ENCODE measurements at regions not wholly inside any gene's neighbourhood (a gene's known extent, or its start where the extent isn't known, plus 50 kb on each side); places are given as distances from the start of the nearest gene placed in this dataset.
A peak's percentile ranks its signal among the peaks of the same experiment; 100 is the strongest.

DNA sequence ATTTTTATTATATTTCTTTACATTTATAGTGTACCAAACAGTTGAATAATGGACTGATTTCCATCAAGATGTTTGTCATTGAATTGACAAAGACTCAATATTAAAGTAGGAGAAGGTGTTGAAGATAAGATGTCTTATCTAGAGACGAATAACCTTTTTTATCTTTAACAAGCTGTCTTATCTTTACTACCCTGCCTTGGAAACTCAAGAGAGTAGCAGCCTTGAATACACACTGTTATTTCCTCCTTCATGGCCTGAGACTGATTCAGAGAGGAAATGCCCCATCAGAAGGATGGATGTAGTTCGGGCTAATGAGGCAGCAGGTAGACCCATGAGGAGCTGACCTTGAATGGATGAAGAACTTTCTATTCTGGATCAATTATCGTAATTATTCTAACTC is 365.1 kb upstream of the SEMA6D start:
- DNase-seq, result no peak

DNA sequence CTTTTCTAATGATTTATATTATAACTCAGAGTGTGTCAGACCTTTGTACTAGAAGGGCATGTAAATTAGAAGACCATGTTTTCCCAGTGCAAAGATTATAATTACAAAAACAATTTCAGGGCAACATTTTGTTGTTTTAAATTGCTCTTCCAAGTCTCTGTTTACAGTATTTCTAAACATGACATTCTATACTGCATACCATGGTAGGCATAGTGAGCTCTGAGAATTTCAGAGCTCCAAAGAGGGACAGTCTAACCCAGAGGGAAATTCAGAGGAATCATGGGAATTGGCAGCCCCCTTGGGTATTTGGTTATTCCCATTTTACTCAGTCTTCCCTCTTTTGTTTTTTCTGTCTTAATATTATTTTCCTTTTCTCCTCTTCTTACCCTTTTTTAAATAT is 361.5 kb upstream of the SEMA6D start:
- no peak for DNase-seq

DNA sequence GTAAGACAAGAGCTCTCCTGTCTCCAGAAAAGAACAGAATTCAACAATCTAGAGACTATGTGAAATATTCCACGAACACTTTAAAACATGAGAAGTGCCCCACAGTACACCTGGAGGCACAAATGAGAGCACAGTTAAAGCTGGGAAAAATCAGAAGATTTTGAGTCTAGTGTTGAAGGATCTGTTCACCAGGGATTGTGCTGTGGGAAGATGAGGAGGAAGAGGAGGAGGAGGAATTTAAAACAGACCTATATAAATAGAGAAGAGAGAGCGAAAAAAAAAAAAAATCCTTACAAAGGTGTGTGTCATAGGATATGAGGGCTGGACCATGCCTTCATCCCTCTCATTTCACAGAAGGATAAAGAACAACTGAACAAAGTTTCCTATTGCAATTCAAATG is 361.0 kb upstream of the SEMA6D start:
- no peak for DNase-seq

DNA sequence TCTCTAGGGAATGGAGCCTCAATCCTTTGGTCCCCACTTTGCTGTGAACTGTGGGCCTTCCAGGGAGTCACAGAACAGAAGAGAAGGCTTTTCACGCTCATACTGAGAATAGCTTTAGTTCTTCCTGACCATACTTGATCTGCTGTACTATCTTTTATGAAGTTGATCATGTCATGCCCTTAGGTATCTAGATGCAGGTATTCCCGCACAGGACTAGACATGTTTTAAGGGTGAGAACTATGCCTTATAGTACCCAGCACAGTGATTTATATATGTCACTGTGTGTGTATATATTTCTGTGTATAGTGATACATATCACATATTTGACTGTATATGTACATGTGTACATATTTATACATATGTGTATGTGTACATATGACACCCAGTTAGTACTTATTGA is 358.4 kb upstream of the SEMA6D start:
- DNase-seq, result no peak

GRCh38 chr15:47360305-47360704 is 357.0 kb upstream of the SEMA6D start:
- DNase-seq, result no peak

DNA sequence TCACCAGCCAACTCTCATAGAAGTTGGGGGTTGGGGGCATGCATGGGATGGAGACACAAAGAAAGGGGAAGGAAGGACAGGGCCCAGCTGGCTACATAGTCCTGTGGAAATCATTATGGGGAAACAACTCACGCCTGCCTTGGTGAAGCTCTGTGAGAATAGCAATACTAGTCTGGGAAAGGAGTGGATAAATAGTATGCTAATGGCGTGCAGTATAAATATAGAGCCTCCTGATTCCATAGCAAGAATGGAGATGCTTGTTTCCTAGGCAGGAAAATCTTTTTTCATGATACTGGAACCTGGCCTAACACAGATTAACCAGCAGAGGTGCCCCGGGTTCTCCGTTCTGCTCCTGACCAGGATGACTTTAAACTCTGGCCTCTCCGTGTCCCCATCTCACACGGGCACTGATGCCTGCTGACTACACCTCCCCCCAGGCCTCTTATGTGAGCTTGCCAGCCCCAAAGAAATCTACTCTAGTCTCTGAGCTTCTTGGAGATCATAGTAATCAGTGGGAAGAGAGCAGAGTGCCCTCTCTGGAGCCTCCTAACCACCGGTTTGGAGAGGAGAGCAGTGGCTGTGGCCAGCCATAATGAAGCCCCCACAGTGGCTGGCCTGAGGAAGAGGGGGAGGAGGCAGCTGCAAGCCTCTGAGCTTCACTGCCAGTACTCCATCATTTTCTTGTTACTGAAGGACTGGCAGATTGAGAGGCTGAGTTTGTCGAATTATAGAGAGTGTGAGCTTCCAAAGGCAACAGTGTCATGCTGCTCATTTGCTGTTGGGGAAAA is 355.0 kb upstream of the SEMA6D start:
- DNase-seq, result no peak

GRCh38 chr15:47363653-47364052 is 353.7 kb upstream of the SEMA6D start:
- DNase-seq, result no peak

GRCh38 chr15:47364230-47365141 is 352.8 kb upstream of the SEMA6D start:
- DNase-seq, result no peak

- DNase-seq, result no peak
These were observed 350.4 kb upstream of the SEMA6D start for GRCh38 chr15:47366884-47367283.

DNA sequence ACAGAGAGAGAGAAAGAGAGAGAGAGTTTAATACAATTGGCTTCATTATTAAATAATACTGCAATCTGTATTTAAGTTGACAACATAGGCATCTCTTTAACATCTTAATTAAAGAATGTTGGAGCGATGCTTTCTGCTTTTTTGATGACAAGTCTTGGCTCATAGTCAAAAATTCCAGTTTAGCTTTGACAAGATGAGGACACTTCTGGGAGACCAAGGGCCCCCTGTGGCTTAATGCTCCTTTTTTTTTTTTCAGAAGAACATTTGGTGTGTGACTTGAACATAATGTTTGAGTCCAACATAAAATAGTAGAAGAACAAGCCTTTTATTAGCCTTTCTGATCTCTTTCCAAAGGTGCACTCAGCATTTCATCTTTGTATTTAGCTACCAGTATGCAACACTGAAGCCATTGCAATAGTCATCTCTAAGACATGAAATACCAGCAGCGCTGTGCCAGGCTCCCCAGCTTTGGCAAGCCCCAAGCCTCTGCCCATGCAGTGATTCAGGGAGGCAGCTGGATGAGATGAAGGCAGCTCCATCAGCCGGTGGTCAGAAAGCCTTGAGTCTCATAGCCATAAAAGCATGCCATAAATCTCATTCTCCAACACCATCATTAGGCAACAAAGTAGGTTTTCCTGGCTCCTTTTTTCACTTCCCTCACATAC is 349.4 kb upstream of the SEMA6D start:
- peak; percentile 15 for DNase-seq

DNA sequence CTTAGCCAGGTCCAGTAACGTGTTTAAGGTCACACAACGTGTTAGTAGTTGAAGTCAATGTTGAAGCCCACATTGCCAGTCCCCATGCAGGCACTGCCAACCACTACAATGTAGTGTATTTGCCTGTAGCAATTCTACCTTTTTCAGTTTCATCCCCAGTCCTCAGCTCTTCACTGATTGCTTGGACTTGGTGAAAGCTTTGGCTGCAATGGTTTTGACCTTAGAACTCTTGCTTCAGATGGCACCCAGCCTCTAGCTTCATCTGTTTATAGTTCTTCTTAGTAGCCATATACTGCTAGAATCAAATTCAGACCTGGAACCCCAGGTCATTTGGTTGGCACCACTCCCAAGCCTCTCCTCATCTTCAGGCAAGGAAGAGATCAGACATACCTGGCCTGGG is 345.4 kb upstream of the SEMA6D start:
- DNase-seq, result no peak

DNA sequence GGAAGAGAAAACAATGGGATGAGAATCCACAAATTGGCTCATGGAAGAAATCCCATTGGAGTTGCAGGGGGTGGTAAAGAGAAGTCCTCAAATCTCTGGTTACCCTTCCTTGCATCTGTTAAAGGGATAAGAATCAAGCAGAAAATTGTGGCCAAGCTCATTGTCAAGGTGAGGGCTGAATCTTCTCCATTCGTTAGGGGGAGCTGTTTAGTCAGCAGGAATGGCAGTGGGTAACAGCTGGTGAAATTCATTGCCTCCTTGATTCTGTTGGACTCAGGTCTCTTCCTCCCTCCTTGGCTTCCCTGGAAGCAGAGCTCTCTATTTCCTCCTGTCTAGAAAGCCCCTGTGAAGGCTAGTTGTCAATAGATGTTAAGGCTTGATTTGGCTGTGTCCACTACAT is 343.1 kb upstream of the SEMA6D start:
- DNase-seq, result peak; percentile 58

- no peak for DNase-seq
These were observed 341.1 kb upstream of the SEMA6D start for GRCh38 chr15:47376190-47376589.

GRCh38 chr15:47377465-47377864 is 339.8 kb upstream of the SEMA6D start:
- DNase-seq, result no peak

- no peak for DNase-seq
These were observed 338.8 kb upstream of the SEMA6D start for GRCh38 chr15:47378527-47378926.

GRCh38 chr15:47383102-47383501 is 334.2 kb upstream of the SEMA6D start:
- DNase-seq, result peak; percentile 21

- DNase-seq, result no peak
These were observed 333.5 kb upstream of the SEMA6D start for GRCh38 chr15:47383801-47384200.

DNA sequence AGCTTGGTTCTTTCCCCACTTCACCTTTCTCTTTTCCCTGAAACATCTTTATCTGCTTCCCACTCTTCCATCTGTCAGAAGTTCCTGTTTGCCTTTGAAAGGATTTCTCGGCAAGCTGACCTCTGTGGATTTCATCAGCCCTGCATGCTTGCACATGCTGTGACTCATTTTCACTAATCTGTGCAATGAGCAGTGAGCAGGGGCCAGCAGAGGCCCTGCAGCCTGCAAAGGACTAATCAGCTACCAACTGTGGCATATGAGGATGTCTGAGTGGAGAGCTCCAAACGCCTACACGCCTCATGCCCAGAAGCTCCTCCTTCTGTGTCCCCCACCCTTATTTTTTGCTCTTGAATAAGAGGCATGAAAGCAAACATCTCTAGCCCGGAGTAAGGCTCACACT is 333.0 kb upstream of the SEMA6D start:
- peak; percentile 71 for DNase-seq

DNA sequence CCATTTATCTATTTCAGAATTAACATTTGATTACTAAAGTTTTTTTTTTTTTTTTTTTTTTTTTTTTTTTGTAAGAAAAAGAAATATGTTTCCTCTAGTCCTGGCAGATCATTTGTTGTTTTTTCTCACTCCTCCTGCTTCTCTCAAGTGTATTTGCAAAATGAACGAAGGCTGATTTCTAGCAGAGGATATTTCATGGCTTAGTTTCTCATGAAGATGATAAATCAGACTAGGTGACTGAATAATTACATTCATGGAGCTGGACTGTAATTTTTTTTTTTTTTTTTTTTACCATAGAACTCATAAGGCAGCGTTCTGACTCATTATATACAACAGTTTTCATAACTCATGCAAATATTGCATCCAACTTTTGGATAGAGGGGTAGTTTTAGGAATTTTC is 332.5 kb upstream of the SEMA6D start:
- DNase-seq, result no peak

- DNase-seq, result no peak
These were observed 330.8 kb upstream of the SEMA6D start for GRCh38 chr15:47386459-47386858.

GRCh38 chr15:47388299-47388698 is 329.0 kb upstream of the SEMA6D start:
- no peak for DNase-seq

GRCh38 chr15:47390208-47390765 is 327.0 kb upstream of the SEMA6D start:
- no peak for DNase-seq

DNA sequence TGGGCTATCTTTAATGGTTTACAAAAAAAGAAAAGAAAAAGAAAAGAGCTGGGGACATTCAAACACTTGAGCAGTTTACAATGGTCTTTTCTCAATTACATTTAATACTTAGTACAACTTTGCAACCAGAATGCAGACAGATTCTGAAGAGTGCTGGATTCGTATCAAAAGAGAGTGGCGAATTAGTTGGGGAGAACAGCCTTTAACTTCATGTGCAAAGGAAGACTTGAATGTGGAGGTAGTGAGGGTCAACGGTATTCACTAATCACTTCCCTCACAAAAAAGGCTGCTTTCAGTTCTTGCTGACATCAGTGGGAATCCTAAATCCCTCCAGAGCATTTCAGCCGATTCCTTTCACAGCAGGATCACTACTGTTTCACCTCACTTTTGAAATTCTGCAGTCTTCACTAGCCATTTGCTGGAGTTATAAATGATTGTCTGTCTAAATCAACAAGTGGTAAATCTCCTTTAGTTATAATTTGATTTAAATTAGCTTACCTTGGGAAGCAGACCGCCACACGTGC is 323.0 kb upstream of the SEMA6D start:
- DNase-seq, result no peak
